Body of pancreas (tissue), 4 donors: ENCODE measurements at regions not wholly inside any gene's neighbourhood (a gene's known extent, or its start where the extent isn't known, plus 50 kb on each side); places are given as distances from the start of the nearest gene placed in this dataset.

Source experiments
- CTCF ChIP-seq, 7 experiments: fragments of 450-650 bp in 4 of 7; fragments of 200-600 bp in 3 of 7; sonication (generic) in 3 of 7; IDR thresholded peaks; one replicate each; pipeline ENCODE4 v1.5.1; 2016 to 2019; ENCODE audit warnings: antibody characterized with exemption in 7 of 7
- POLR2A ChIP-seq, 3 donors: fragments of 450-650 bp; IDR thresholded peaks; one replicate each; pipeline ENCODE4 v1.6.1; 2016; ENCODE audit warnings: antibody characterized with exemption in 3 of 3, mild to moderate bottlenecking in 2 of 3

DNA sequence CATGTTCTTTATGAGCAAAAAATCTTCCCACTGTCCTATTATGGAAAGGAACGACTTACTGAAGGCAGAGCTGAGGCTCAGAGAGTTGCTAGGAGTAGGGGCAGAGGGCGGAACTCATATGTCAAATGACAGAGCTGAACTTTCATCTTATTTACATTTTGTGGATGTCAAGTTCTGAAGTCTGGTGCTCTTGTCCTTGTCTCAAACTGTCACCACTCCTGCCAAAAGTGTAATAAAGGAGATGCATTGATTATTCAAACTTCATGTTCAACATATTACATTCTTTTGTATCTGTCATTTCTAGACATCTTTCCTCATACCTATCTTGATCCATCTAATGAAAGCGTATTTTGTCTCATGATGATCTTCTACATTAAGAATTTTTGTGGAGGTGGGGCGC, 57.1 kb upstream of the C11orf87 start:
- no peak for TF ChIP-seq CTCF (IDR thresholded peaks at IDR 0.05)
- no peak for TF ChIP-seq POLR2A (IDR thresholded peaks at IDR 0.05)
